Endothelial cell of umbilical vein (primary cell): ENCODE measurements at regions not wholly inside any gene's neighbourhood (a gene's known extent, or its start where the extent isn't known, plus 50 kb on each side); places are given as distances from the start of the nearest gene placed in this dataset.

ENCODE experiments used
- EZH2 ChIP-seq: IDR thresholded peaks from 2 replicates; pipeline ENCODE4 v1.6.1; 2012; ENCODE audit warnings: borderline replicate concordance, low read depth, mild to moderate bottlenecking, moderate library complexity, low read length, inconsistent platforms; ENCODE audit not compliant: severe bottlenecking
- MYC ChIP-seq: IDR thresholded peaks from one replicate; pipeline ENCODE4 v1.6.1; 2011; ENCODE audit warnings: mild to moderate bottlenecking, low read depth, low read length
- POLR2AphosphoS5 ChIP-seq: IDR thresholded peaks from 2 replicates; pipeline ENCODE4 v1.6.1; 2012; ENCODE audit warnings: low read depth, mild to moderate bottlenecking, control low read depth, low read length, moderate library complexity; ENCODE audit not compliant: insufficient read depth
- TF ChIP-seq, protein P1 (sequence below), 2 donors: IDR thresholded peaks; 1 replicate in 1 of 2; 2 replicates in 1 of 2; pipeline ENCODE4 v1.5.1; 2011; ENCODE audit warnings: low read length in 2 of 2, mild to moderate bottlenecking in 2 of 2, moderate library complexity in 2 of 2, control low read depth in 1 of 2, inconsistent platforms in 1 of 2, low read depth in 1 of 2; ENCODE audit not compliant: insufficient read depth in 1 of 2; ENCODE audit errors: extremely low read depth in 1 of 2
- TF ChIP-seq, protein P2 (sequence below): IDR thresholded peaks from 2 replicates; pipeline ENCODE4 v1.6.1; 2011; ENCODE audit not compliant: insufficient read depth, insufficient read length

GRCh38 chr15:93631958-93632618 lies 543.1 kb upstream of the RGMA start:
- TF ChIP-seq, protein P1, sequence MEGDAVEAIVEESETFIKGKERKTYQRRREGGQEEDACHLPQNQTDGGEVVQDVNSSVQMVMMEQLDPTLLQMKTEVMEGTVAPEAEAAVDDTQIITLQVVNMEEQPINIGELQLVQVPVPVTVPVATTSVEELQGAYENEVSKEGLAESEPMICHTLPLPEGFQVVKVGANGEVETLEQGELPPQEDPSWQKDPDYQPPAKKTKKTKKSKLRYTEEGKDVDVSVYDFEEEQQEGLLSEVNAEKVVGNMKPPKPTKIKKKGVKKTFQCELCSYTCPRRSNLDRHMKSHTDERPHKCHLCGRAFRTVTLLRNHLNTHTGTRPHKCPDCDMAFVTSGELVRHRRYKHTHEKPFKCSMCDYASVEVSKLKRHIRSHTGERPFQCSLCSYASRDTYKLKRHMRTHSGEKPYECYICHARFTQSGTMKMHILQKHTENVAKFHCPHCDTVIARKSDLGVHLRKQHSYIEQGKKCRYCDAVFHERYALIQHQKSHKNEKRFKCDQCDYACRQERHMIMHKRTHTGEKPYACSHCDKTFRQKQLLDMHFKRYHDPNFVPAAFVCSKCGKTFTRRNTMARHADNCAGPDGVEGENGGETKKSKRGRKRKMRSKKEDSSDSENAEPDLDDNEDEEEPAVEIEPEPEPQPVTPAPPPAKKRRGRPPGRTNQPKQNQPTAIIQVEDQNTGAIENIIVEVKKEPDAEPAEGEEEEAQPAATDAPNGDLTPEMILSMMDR (IDR thresholded peaks at IDR 0.05; ENCODE audit: extremely low read depth in 1 of 2, insufficient read depth in 1 of 2, low read depth in 1 of 2, low read length in 2 of 2): no peak
- TF ChIP-seq, protein P2, sequence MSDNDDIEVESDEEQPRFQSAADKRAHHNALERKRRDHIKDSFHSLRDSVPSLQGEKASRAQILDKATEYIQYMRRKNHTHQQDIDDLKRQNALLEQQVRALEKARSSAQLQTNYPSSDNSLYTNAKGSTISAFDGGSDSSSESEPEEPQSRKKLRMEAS: peak; percentile 12
- no peak for TF ChIP-seq EZH2
- TF ChIP-seq MYC: no peak
- TF ChIP-seq POLR2AphosphoS5: no peak
